HEK293 (cell line): ENCODE measurements at regions not wholly inside any gene's neighbourhood (a gene's known extent, or its start where the extent isn't known, plus 50 kb on each side); places are given as distances from the start of the nearest gene placed in this dataset.
"Not testable (repeated sequence)": the region's sequence is repeated elsewhere in the genome, so short reads cannot be mapped to it uniquely, and the experiment has no call there.

Experiments
- MEIS1 ChIP-seq: sonication (generic); formaldehyde crosslinking; IDR thresholded peaks from 2 replicates; pipeline ENCODE4 v1.8.1; 2022; ENCODE audit warnings: missing genetic modification reagents, mild to moderate bottlenecking, borderline replicate concordance
- PRDM1 ChIP-seq: fragments of 450-650 bp; formaldehyde crosslinking; IDR thresholded peaks from 2 replicates; pipeline ENCODE4; 2016; ENCODE audit warnings: missing biosample characterization, missing genetic modification characterization
- PRDM10 ChIP-seq: fragments of 450-650 bp; formaldehyde crosslinking; IDR thresholded peaks from 2 replicates; pipeline ENCODE4 v1.5.1; 2016; ENCODE audit warnings: missing biosample characterization, missing genetic modification characterization
- YY1 ChIP-seq: fragments of 450-650 bp; formaldehyde crosslinking; IDR thresholded peaks from 2 replicates; pipeline ENCODE4 v1.5.1; 2018; ENCODE audit warnings: missing biosample characterization, missing genetic modification characterization
- ZBTB21 ChIP-seq: fragments of 450-650 bp; formaldehyde crosslinking; IDR thresholded peaks from 2 replicates; pipeline ENCODE4 v1.5.1; 2017; ENCODE audit warnings: missing biosample characterization, missing genetic modification characterization
- ZNF280D ChIP-seq: fragments of 450-650 bp; formaldehyde crosslinking; IDR thresholded peaks from 2 replicates; pipeline ENCODE4 v1.5.1; 2016; ENCODE audit warnings: missing biosample characterization, missing genetic modification characterization
- ZNF311 ChIP-seq: fragments of 450-650 bp; formaldehyde crosslinking; IDR thresholded peaks from 2 replicates; pipeline ENCODE4 v1.5.1; 2017; ENCODE audit warnings: missing biosample characterization, missing genetic modification characterization, borderline replicate concordance
- ZNF530 ChIP-seq: fragments of 450-650 bp; formaldehyde crosslinking; IDR thresholded peaks from 2 replicates; pipeline ENCODE4 v1.5.1; 2016; ENCODE audit warnings: low read depth, missing biosample characterization, missing genetic modification characterization
- ZNF654 ChIP-seq: fragments of 450-650 bp; formaldehyde crosslinking; IDR thresholded peaks from 2 replicates; pipeline ENCODE4 v1.5.1; 2016; ENCODE audit warnings: low read depth, missing biosample characterization, missing genetic modification characterization
- ZNF701 ChIP-seq: fragments of 450-650 bp; formaldehyde crosslinking; IDR thresholded peaks from 2 replicates; pipeline ENCODE4 v1.5.1; 2016; ENCODE audit warnings: missing biosample characterization, missing genetic modification characterization
- TF ChIP-seq, protein P1 (sequence below): fragments of 450-650 bp; formaldehyde crosslinking; IDR thresholded peaks from 2 replicates; pipeline ENCODE4 v1.5.1; 2016; ENCODE audit warnings: missing biosample characterization, missing genetic modification characterization
- TF ChIP-seq, protein P2 (sequence below): fragments of 450-650 bp; formaldehyde crosslinking; conservative IDR thresholded peaks from 2 replicates; pipeline ENCODE4 v1.5.1; 2016; ENCODE audit warnings: low read depth, missing biosample characterization, missing genetic modification characterization

- TF ChIP-seq MEIS1; ZNF654 (tag by site-specific recombination); ZNF311 (tag by site-specific recombination); ZNF280D (tag by site-specific recombination); ZNF701 (tag by site-specific recombination); PRDM10 (tag by site-specific recombination); ZBTB21 (tag by site-specific recombination); YY1 (tag by site-specific recombination); PRDM1; ZNF530 (tag by site-specific recombination): not testable (repeated sequence)
- TF ChIP-seq, protein P1, sequence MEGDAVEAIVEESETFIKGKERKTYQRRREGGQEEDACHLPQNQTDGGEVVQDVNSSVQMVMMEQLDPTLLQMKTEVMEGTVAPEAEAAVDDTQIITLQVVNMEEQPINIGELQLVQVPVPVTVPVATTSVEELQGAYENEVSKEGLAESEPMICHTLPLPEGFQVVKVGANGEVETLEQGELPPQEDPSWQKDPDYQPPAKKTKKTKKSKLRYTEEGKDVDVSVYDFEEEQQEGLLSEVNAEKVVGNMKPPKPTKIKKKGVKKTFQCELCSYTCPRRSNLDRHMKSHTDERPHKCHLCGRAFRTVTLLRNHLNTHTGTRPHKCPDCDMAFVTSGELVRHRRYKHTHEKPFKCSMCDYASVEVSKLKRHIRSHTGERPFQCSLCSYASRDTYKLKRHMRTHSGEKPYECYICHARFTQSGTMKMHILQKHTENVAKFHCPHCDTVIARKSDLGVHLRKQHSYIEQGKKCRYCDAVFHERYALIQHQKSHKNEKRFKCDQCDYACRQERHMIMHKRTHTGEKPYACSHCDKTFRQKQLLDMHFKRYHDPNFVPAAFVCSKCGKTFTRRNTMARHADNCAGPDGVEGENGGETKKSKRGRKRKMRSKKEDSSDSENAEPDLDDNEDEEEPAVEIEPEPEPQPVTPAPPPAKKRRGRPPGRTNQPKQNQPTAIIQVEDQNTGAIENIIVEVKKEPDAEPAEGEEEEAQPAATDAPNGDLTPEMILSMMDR (tag by site-specific recombination), result not testable (repeated sequence)
- TF ChIP-seq, protein P2, sequence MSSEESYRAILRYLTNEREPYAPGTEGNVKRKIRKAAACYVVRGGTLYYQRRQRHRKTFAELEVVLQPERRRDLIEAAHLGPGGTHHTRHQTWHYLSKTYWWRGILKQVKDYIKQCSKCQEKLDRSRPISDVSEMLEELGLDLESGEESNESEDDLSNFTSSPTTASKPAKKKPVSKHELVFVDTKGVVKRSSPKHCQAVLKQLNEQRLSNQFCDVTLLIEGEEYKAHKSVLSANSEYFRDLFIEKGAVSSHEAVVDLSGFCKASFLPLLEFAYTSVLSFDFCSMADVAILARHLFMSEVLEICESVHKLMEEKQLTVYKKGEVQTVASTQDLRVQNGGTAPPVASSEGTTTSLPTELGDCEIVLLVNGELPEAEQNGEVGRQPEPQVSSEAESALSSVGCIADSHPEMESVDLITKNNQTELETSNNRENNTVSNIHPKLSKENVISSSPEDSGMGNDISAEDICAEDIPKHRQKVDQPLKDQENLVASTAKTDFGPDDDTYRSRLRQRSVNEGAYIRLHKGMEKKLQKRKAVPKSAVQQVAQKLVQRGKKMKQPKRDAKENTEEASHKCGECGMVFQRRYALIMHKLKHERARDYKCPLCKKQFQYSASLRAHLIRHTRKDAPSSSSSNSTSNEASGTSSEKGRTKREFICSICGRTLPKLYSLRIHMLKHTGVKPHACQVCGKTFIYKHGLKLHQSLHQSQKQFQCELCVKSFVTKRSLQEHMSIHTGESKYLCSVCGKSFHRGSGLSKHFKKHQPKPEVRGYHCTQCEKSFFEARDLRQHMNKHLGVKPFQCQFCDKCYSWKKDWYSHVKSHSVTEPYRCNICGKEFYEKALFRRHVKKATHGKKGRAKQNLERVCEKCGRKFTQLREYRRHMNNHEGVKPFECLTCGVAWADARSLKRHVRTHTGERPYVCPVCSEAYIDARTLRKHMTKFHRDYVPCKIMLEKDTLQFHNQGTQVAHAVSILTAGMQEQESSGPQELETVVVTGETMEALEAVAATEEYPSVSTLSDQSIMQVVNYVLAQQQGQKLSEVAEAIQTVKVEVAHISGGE, result not testable (repeated sequence)
These were observed 240.5 kb upstream of the CNR1 start for GRCh38 chr6:88406674-88407073.
